ENCODE measurements at regions not wholly inside any gene's neighbourhood (a gene's known extent, or its start where the extent isn't known, plus 50 kb on each side); places are given as distances from the start of the nearest gene placed in this dataset.

DNA sequence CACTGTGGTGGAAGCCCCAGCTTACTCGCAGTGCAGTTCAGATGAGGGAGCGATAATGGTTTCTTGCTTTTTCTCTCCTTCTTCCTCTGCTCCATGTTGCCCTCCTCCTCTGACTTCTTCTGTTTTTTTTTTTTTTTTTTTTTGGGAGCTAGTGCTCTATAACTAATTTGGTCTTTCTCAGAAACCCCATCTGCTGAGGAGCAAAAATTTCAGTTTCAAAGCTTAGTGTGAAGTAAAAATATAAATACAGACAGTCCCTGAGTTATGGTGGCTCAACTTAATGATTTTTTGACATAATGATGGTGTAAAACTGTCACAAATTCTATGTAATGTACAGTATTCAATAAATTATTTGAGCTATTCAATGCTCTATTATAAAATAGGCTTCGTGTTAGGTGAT is 120.7 kb downstream of the TBX19 start:
- H3K27me3 ChIP-seq (ENCODE audit: control insufficient read depth, insufficient read depth, low read length), result peaks cover 2% of the 10 kb centered on the region
- no peak for DNase-seq (ENCODE audit: low read depth, low spot score)
- no peak overlapping the region for H3K27ac ChIP-seq (ENCODE audit: low read depth, low read length)
- ChIA-PET CTCF (no interaction called here), POLR2A (no interaction called here)
- no peaks in the 10 kb centered on the region for H3K9me3 ChIP-seq (ENCODE audit: control insufficient read depth, insufficient read depth, low read length)
- TF ChIP-seq, protein P1, sequence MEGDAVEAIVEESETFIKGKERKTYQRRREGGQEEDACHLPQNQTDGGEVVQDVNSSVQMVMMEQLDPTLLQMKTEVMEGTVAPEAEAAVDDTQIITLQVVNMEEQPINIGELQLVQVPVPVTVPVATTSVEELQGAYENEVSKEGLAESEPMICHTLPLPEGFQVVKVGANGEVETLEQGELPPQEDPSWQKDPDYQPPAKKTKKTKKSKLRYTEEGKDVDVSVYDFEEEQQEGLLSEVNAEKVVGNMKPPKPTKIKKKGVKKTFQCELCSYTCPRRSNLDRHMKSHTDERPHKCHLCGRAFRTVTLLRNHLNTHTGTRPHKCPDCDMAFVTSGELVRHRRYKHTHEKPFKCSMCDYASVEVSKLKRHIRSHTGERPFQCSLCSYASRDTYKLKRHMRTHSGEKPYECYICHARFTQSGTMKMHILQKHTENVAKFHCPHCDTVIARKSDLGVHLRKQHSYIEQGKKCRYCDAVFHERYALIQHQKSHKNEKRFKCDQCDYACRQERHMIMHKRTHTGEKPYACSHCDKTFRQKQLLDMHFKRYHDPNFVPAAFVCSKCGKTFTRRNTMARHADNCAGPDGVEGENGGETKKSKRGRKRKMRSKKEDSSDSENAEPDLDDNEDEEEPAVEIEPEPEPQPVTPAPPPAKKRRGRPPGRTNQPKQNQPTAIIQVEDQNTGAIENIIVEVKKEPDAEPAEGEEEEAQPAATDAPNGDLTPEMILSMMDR (IDR thresholded peaks at IDR 0.05; ENCODE audit: low read depth, low read length), result no peak
- no peak overlapping the region for H3K4me3 ChIP-seq (ENCODE audit: low read depth, low read length)

DNA sequence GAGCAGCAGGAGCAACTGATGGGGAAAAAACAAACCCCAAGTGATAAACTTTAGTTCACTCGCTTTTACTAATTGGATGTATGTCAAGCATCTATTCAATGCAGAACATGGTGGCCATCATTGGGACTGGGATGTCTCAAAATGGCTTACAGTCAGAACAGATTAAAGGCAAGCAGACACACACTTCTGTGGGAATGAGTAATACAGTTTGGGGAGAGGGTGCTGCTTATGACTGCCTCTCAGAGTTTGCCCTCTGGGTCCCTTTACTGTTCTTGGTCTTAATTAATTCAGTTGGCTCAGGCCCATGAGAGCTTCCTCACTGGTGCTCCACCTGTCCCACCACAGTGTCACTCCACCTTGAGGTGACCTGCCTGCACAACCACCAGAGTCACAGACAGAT is 119.5 kb downstream of the TBX19 start:
- CTCF ChIA-PET, result interaction anchor here (0.8 kb wide), 1 partner anchor 57 kb away, joined by 3 read pairs; no protein-coding TSS in a partner anchor
- POLR2A ChIA-PET, result no interaction called here
- DNase-seq (ENCODE audit: low read depth, low spot score), result no peak
- Histone ChIP-seq H3K27me3 (ENCODE audit: control insufficient read depth, insufficient read depth, low read length) (peaks cover 2% of the 10 kb centered on the region), H3K9me3 (ENCODE audit: control insufficient read depth, insufficient read depth, low read length) (no peaks in the 10 kb centered on the region), H3K4me3 (ENCODE audit: low read depth, low read length) (no peak overlapping the region), H3K27ac (ENCODE audit: low read depth, low read length) (no peak overlapping the region)
- TF ChIP-seq, protein P1 (IDR thresholded peaks at IDR 0.05; ENCODE audit: low read depth, low read length), result no peak

DNA sequence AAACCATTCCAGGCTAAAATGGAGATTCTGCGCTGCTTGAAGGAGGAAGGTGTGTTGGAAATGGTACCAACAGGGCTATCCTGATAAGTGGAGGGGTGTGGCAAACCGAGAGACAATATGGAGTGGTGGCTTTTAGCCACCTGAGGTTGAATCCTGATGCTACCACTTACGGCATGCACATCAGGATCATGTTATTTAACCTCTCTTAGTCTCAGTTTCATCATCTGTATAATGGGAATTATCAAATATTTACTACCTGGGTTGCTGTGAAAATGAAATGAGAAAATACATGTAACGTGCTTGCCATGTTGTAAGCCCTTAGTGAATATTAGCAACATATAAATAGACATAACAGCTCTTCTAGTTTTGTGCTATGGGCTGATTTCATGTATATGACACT is 117.1 kb downstream of the TBX19 start:
- Histone ChIP-seq H3K27ac (ENCODE audit: low read depth, low read length) (no peak overlapping the region), H3K27me3 (ENCODE audit: control insufficient read depth, insufficient read depth, low read length) (peaks cover 2% of the 10 kb centered on the region), H3K4me3 (ENCODE audit: low read depth, low read length) (no peak overlapping the region), H3K9me3 (ENCODE audit: control insufficient read depth, insufficient read depth, low read length) (no peaks in the 10 kb centered on the region)
- no peak for DNase-seq (ENCODE audit: low read depth, low spot score)
- TF ChIP-seq, protein P1 (IDR thresholded peaks at IDR 0.05; ENCODE audit: low read depth, low read length), result no peak
- ChIA-PET POLR2A (no interaction called here), CTCF (no interaction called here)

DNA sequence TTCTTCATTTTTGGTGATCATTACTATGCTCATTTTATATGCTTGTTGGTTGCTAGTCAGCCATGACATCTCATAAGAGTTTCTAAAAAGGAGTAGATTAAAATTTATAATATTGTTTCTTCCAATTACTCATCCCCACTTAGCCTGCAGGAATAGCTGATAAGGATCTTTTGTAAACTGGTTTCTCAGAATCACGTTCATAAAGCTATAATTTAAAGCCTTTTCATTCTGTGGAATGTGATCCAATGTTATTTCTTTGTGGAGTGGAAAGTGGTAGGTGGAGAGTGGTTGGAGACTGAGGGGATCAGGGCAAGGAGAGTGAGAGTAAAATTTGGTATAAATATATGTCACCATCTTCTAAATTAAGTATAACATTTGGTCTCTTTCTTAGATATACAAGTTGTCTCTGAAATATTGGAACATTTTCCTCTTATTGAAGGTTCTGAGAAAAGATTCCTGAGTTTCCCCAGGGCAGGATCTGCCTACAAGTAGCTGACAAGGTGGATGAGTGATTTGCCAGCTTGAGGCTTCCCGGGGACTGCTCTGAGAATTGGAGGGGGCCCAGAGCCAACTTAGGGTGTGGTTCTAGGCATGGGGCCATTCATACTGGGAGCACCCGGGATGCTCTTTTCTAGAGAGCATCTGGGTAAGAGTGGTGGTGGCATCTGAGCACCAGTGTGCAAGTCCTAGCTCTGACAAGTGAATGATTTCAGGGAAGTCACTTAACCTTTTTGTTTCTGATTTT is 116.4 kb downstream of the TBX19 start:
- TF ChIP-seq, protein P1 (IDR thresholded peaks at IDR 0.05; ENCODE audit: low read depth, low read length), result no peak
- ChIA-PET CTCF (no interaction called here), POLR2A (no interaction called here)
- peaks cover 2% of the 10 kb centered on the region for H3K27me3 ChIP-seq (ENCODE audit: control insufficient read depth, insufficient read depth, low read length)
- no peak overlapping the region for H3K27ac ChIP-seq (ENCODE audit: low read depth, low read length)
- DNase-seq (ENCODE audit: low read depth, low spot score), result no peak
- H3K4me3 ChIP-seq (ENCODE audit: low read depth, low read length), result no peak overlapping the region
- H3K9me3 ChIP-seq (ENCODE audit: control insufficient read depth, insufficient read depth, low read length), result no peaks in the 10 kb centered on the region

DNA sequence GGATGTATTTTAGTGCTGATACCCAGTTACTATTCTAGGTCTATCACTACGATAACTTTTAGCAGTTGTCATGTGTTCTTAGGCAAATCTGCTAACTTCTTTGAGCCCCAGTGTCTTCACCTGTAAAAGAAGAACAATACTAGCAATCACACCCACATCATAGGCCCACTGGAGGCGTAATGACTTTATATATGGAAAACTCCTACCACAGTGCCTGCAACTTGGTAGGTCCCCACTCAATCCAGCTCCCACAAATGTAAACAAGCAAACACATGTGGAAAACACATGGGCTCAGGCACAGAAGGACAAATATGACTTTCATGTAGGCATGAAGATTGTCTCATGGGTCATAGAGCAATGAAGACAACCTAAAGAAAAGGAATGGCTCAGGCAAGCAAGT is 115.8 kb downstream of the TBX19 start:
- Histone ChIP-seq H3K27me3 (ENCODE audit: control insufficient read depth, insufficient read depth, low read length) (peaks cover 2% of the 10 kb centered on the region), H3K27ac (ENCODE audit: low read depth, low read length) (no peak overlapping the region), H3K9me3 (ENCODE audit: control insufficient read depth, insufficient read depth, low read length) (no peaks in the 10 kb centered on the region), H3K4me3 (ENCODE audit: low read depth, low read length) (no peak overlapping the region)
- CTCF ChIA-PET, result interaction anchor here (1.2 kb wide), 1 partner anchor 54 kb away, joined by 8 read pairs; no protein-coding TSS in a partner anchor
- POLR2A ChIA-PET, result no interaction called here
- no peak for DNase-seq (ENCODE audit: low read depth, low spot score)
- TF ChIP-seq, protein P1 (IDR thresholded peaks at IDR 0.05; ENCODE audit: low read depth, low read length), result no peak

All from AG04450 (cell line).